ENCODE measurements at regions not wholly inside any gene's neighbourhood (a gene's known extent, or its start where the extent isn't known, plus 50 kb on each side); places are given as distances from the start of the nearest gene placed in this dataset.
"Not testable (repeated sequence)": the region's sequence is repeated elsewhere in the genome, so short reads cannot be mapped to it uniquely, and the experiment has no call there.

GRCh38 chr13:61960981-61961380 lies 545.3 kb upstream of the PCDH20 start:
- no peak for DNase-seq (ENCODE audit: extremely low read depth in 1 of 11, low read depth in 9 of 11, low spot score in 4 of 11)

- peak in 9 of 11 donors; percentile 5 to 47 (median 22) for DNase-seq (ENCODE audit: extremely low read depth in 1 of 11, low read depth in 9 of 11, low spot score in 4 of 11)
Observed at GRCh38 chr13:61954092-61954491, 538.4 kb upstream of the PCDH20 start.

GRCh38 chr13:61950828-61951227 lies 535.2 kb upstream of the PCDH20 start:
- no peak for DNase-seq (ENCODE audit: extremely low read depth in 1 of 11, low read depth in 9 of 11, low spot score in 4 of 11)

GRCh38 chr13:61944329-61944929 lies 528.8 kb upstream of the PCDH20 start:
- no peak for DNase-seq (ENCODE audit: extremely low read depth in 1 of 11, low read depth in 9 of 11, low spot score in 4 of 11)

- no peak for DNase-seq (ENCODE audit: extremely low read depth in 1 of 11, low read depth in 9 of 11, low spot score in 4 of 11)
Observed at GRCh38 chr13:61935710-61936109, 520.1 kb upstream of the PCDH20 start.

- no peak for DNase-seq (ENCODE audit: extremely low read depth in 1 of 11, low read depth in 9 of 11, low spot score in 4 of 11)
Observed at GRCh38 chr13:61927648-61928047, 512.0 kb upstream of the PCDH20 start.

GRCh38 chr13:61918841-61919240 lies 503.2 kb upstream of the PCDH20 start:
- DNase-seq (ENCODE audit: extremely low read depth in 1 of 11, low read depth in 9 of 11, low spot score in 4 of 11) = no peak

GRCh38 chr13:61916483-61916882 lies 500.8 kb upstream of the PCDH20 start:
- no peak for DNase-seq (ENCODE audit: extremely low read depth in 1 of 11, low read depth in 9 of 11, low spot score in 4 of 11)

GRCh38 chr13:61913183-61913582 lies 497.5 kb upstream of the PCDH20 start:
- DNase-seq (ENCODE audit: extremely low read depth in 1 of 11, low read depth in 9 of 11, low spot score in 4 of 11) = no peak

- DNase-seq (ENCODE audit: extremely low read depth in 1 of 11, low read depth in 9 of 11, low spot score in 4 of 11) = no peak
Observed at GRCh38 chr13:61908906-61909615, 493.4 kb upstream of the PCDH20 start.

GRCh38 chr13:61905054-61905453 lies 489.4 kb upstream of the PCDH20 start:
- DNase-seq (ENCODE audit: extremely low read depth in 1 of 11, low read depth in 9 of 11, low spot score in 4 of 11) = no peak

GRCh38 chr13:61901946-61902541 lies 486.4 kb upstream of the PCDH20 start:
- DNase-seq (ENCODE audit: extremely low read depth in 1 of 11, low read depth in 9 of 11, low spot score in 4 of 11) = no peak

- no peak for DNase-seq (ENCODE audit: extremely low read depth in 1 of 11, low read depth in 9 of 11, low spot score in 4 of 11)
Observed at GRCh38 chr13:61900033-61900432, 484.4 kb upstream of the PCDH20 start.

- no peak for DNase-seq (ENCODE audit: extremely low read depth in 1 of 11, low read depth in 9 of 11, low spot score in 4 of 11)
Observed at GRCh38 chr13:61898207-61898606, 482.6 kb upstream of the PCDH20 start.

GRCh38 chr13:61891401-61891800 lies 475.8 kb upstream of the PCDH20 start:
- DNase-seq (ENCODE audit: extremely low read depth in 1 of 11, low read depth in 9 of 11, low spot score in 4 of 11) = no peak

- DNase-seq (ENCODE audit: extremely low read depth in 1 of 11, low read depth in 9 of 11, low spot score in 4 of 11) = no peak
Observed at GRCh38 chr13:61884830-61885229, 469.2 kb upstream of the PCDH20 start.

GRCh38 chr13:61880578-61881283 lies 465.1 kb upstream of the PCDH20 start:
- no peak for DNase-seq (ENCODE audit: extremely low read depth in 1 of 11, low read depth in 9 of 11, low spot score in 4 of 11)

- DNase-seq (ENCODE audit: extremely low read depth in 1 of 11, low read depth in 9 of 11, low spot score in 4 of 11) = not testable (repeated sequence)
Observed at GRCh38 chr13:61878565-61878964, 462.9 kb upstream of the PCDH20 start.

- DNase-seq (ENCODE audit: extremely low read depth in 1 of 11, low read depth in 9 of 11, low spot score in 4 of 11) = no peak
Observed at GRCh38 chr13:61874970-61875579, 459.4 kb upstream of the PCDH20 start.

- DNase-seq (ENCODE audit: extremely low read depth in 1 of 11, low read depth in 9 of 11, low spot score in 4 of 11) = no peak
Observed at GRCh38 chr13:61873717-61874116, 458.1 kb upstream of the PCDH20 start.

Data from renal cortex interstitium (tissue), 11 donors.